ENCODE measurements at regions not wholly inside any gene's neighbourhood (a gene's known extent, or its start where the extent isn't known, plus 50 kb on each side); places are given as distances from the start of the nearest gene placed in this dataset.

GRCh38 chr6:109315341-109316110, 66.7 kb downstream of the CD164 start:
- ATAC-seq (no peak), DNase-seq (ENCODE audit: low spot score) (no peak)
- intact Hi-C loops (cut with DNase I) = no loop called here

GRCh38 chr6:109314313-109314712, 68.0 kb downstream of the CD164 start:
- DNase-seq (ENCODE audit: low spot score) = no peak
- no peak for ATAC-seq
- intact Hi-C loops (cut with DNase I) = no loop called here

- ATAC-seq (no peak), DNase-seq (ENCODE audit: low spot score) (no peak)
These were observed 69.1 kb downstream of the CD164 start for GRCh38 chr6:109313139-109313538.

DNA sequence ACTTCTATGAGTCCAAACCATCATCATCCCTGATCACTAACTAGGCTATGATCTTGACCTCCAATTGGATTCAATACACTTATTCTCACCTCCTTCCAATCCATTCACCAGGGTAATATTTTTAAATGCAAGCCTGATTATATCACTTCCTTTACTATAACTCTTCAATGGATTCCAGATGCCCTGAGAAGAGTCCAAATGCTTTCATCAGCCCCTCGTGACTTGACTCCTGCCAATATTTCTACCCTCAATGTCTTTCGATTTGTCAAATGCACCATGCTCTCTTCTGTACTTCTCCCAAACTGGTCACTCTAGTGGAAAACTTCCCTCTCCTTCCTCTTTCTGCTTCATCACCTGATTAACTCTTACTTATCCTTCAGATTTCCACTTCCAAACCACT, 70.8 kb downstream of the CD164 start:
- DNase-seq (ENCODE audit: low spot score) (no peak), ATAC-seq (peak; percentile 68)
- intact Hi-C loops (cut with DNase I) = no loop called here

More at GRCh38 chr6:109313139-109313538, 69.1 kb downstream of the CD164 start:
- intact Hi-C loops (cut with DNase I) = no loop called here

GRCh38 chr6:109309917-109310316, 72.3 kb downstream of the CD164 start:
- intact Hi-C loops (cut with DNase I) = no loop called here
- ATAC-seq (no peak), DNase-seq (ENCODE audit: low spot score) (no peak)

DNA sequence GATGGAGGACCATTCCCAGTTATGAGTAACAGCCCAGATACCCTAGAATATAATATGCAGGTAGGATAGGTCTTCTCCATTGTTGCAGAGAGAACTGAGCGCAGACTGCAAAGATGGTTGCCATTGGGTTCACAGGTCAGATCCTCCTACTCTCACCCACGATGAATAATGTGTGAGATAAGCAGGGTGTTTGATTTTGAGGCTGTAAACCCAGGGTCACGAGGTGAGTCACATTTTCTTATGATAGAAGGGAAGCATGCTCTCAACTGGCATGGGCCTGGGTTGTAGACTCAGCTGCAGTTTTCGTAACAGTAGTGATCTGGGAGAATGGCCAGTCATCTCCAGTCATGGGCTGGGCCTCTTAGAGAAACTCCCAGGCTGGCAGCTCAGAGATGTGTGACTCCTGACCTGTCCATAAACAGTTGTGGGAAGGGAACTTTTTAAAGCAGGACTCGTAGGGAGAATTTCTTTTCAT, 74.2 kb downstream of the CD164 start:
- ATAC-seq (peak; percentile 80), DNase-seq (ENCODE audit: low spot score) (no peak)
- intact Hi-C loops (cut with DNase I) = no loop called here

DNA sequence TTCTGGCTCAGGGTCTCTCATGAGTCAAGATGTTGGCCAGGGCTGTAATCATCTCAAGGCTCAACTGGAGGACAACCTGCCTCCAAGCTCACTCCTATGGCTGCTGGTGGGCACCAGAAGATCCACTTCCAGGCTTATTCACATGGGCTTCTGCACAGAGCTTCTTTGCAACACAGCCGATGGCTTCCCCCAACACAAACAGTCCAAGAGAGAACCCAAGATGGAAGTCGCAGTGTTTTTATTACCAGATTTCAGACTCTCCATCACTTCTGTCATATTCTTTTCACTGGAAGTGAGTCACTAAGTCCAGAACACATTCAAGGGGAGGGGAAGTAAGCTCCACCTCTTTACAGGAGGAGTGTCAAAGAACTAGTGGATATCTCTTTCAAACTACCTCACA, 75.5 kb downstream of the CD164 start:
- intact Hi-C loops (cut with DNase I) = no loop called here
- no peak for ATAC-seq
- DNase-seq (ENCODE audit: low spot score) = no peak

DNA sequence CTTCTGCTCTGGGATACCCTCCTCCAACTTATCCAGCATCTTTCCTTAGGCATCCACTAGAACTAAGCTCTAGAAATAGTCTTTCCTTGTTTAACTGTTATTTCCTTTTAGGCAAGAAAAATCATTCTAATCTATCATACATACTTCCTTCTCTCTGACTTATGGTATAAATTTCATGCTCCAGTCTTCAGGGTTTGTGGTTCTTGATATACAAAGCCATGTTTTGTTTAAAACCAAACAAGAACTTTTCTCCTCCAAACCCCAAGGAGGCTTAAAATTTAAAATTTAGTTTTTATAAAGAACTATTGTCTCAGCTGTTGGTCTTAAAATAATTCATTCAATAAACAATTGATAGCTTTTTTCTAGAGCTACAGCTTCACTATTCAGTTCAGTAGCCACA, 77.2 kb downstream of the CD164 start:
- DNase-seq (ENCODE audit: low spot score) = no peak
- intact Hi-C loops (cut with DNase I) = no loop called here
- no peak for ATAC-seq

GRCh38 chr6:109304284-109305015, 77.8 kb downstream of the CD164 start:
- intact Hi-C loops (cut with DNase I) = no loop called here
- ATAC-seq (peak; percentile 79), DNase-seq (ENCODE audit: low spot score) (no peak)

- intact Hi-C loops (cut with DNase I) = no loop called here
- ATAC-seq (no peak), DNase-seq (ENCODE audit: low spot score) (no peak)
These were observed 78.5 kb downstream of the CD164 start for GRCh38 chr6:109303640-109304283.

DNA sequence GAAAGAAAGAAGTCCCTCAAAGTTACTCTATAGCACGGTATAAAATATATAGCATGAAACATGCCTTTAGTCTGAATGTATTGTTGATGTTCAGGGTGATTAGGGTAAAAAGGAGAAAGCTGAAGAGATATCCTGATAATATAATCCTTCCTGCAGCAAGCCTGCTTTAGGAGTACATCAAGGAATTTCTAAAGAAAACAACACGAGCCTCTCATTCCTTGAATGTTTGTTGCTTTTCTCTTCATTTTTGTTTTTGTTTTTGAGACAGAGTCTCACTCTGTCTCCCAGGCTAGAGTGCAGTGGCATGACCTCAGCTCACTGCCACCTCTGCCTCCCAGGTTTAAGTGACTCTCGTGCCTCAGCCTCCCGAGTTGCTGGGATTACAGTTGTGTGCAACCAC, 79.1 kb downstream of the CD164 start:
- DNase-seq (ENCODE audit: low spot score) = no peak
- ATAC-seq = no peak
- intact Hi-C loops (cut with DNase I) = no loop called here

GRCh38 chr6:109302176-109302575, 80.1 kb downstream of the CD164 start:
- ATAC-seq (no peak), DNase-seq (ENCODE audit: low spot score) (no peak)
- intact Hi-C loops (cut with DNase I) = no loop called here

- no peak for DNase-seq (ENCODE audit: low spot score)
- no peak for ATAC-seq
- intact Hi-C loops (cut with DNase I) = no loop called here
These were observed 80.8 kb downstream of the CD164 start for GRCh38 chr6:109301418-109301817.

- ATAC-seq = no peak
- intact Hi-C loops (cut with DNase I) = no loop called here
- DNase-seq (ENCODE audit: low spot score) = no peak
These were observed 81.4 kb downstream of the CD164 start for GRCh38 chr6:109300874-109301273.

GRCh38 chr6:109299776-109300564, 82.3 kb downstream of the CD164 start:
- intact Hi-C loops (cut with DNase I) = no loop called here
- ATAC-seq = no peak
- no peak for DNase-seq (ENCODE audit: low spot score)

- DNase-seq (ENCODE audit: low spot score) (no peak), ATAC-seq (no peak)
- intact Hi-C loops (cut with DNase I) = no loop called here
These were observed 83.0 kb downstream of the CD164 start for GRCh38 chr6:109299265-109299607.

GRCh38 chr6:109298605-109299264, 83.5 kb downstream of the CD164 start:
- intact Hi-C loops (cut with DNase I) = no loop called here
- ATAC-seq = no peak
- DNase-seq (ENCODE audit: low spot score) = no peak

GRCh38 chr6:109297406-109298110, 84.7 kb downstream of the CD164 start:
- DNase-seq (ENCODE audit: low spot score) (no peak), ATAC-seq (peak; percentile 63)
- intact Hi-C loops (cut with DNase I) = no loop called here

Data from sciatic nerve (tissue), 2 donors.